Cardiac fibroblast (primary cell): ENCODE measurements at regions not wholly inside any gene's neighbourhood (a gene's known extent, or its start where the extent isn't known, plus 50 kb on each side); places are given as distances from the start of the nearest gene placed in this dataset.

Experiments used
- DNase-seq, 2 donors: peaks; one replicate each; pipeline versions ENCODE4 v3.0.0 to v3.0.0-alpha.2; 2010; ENCODE audit warnings: low read depth in 2 of 2
- H3K4me3 ChIP-seq, 2 donors: replicated peaks in 1 of 2; 1 replicate in 1 of 2; 2 replicates in 1 of 2; pipeline ENCODE4 v1.5.1; 2011; ENCODE audit warnings: low read depth in 2 of 2, low read length in 2 of 2, mild to moderate bottlenecking in 2 of 2, moderate library complexity in 1 of 2
- CTCF ChIP-seq: IDR thresholded peaks from one replicate; pipeline ENCODE4 v1.5.1; 2011; ENCODE audit warnings: low read depth, mild to moderate bottlenecking, low read length, inconsistent platforms

GRCh38 chr20:41905199-41905598, 287.0 kb upstream of the CHD6 start:
- H3K4me3 ChIP-seq: no peak overlapping the region
- no peak for TF ChIP-seq CTCF
- DNase-seq: no peak

GRCh38 chr20:41903586-41903985, 285.4 kb upstream of the CHD6 start:
- no peak overlapping the region for H3K4me3 ChIP-seq
- TF ChIP-seq CTCF: no peak
- DNase-seq: no peak

GRCh38 chr20:41902346-41902745, 284.2 kb upstream of the CHD6 start:
- no peak for TF ChIP-seq CTCF
- no peak overlapping the region for H3K4me3 ChIP-seq
- DNase-seq: no peak

GRCh38 chr20:41900201-41900691, 282.1 kb upstream of the CHD6 start:
- TF ChIP-seq CTCF: no peak
- H3K4me3 ChIP-seq: no peak overlapping the region
- no peak for DNase-seq

- no peak for TF ChIP-seq CTCF
- no peak for DNase-seq
- no peak overlapping the region for H3K4me3 ChIP-seq
Observed at GRCh38 chr20:41897708-41898107, 279.5 kb upstream of the CHD6 start.

GRCh38 chr20:41895241-41896032, 277.3 kb upstream of the CHD6 start:
- no peak for TF ChIP-seq CTCF
- H3K4me3 ChIP-seq: no peak overlapping the region
- no peak for DNase-seq
